ENCODE measurements at regions not wholly inside any gene's neighbourhood (a gene's known extent, or its start where the extent isn't known, plus 50 kb on each side); places are given as distances from the start of the nearest gene placed in this dataset.

DNA sequence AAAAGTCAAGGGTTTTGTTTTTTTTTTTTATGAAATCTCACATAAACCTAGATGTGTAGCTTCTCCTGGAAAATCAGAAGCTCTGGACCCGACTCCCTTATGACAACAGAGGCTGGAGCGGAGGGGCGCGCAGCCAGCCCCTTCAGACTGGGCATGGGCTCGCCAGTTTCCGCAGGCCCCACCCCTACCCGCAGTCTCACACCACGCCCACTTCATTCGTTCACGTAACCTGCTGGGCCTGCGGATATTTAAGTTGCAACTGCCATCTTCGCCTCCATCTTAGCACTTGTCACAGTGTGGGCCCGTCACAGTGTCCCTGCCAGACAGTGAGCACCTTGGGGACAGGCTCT lies 111.7 kb upstream of the PTPN1 start:
- in situ Hi-C loops (cut with HindIII; ENCODE audit: low pct_unique_long_range_greater_than_20kb, low sequenced_read_pairs) = no loop called here
- no peak for DNase-seq (ENCODE audit: low read depth)

DNA sequence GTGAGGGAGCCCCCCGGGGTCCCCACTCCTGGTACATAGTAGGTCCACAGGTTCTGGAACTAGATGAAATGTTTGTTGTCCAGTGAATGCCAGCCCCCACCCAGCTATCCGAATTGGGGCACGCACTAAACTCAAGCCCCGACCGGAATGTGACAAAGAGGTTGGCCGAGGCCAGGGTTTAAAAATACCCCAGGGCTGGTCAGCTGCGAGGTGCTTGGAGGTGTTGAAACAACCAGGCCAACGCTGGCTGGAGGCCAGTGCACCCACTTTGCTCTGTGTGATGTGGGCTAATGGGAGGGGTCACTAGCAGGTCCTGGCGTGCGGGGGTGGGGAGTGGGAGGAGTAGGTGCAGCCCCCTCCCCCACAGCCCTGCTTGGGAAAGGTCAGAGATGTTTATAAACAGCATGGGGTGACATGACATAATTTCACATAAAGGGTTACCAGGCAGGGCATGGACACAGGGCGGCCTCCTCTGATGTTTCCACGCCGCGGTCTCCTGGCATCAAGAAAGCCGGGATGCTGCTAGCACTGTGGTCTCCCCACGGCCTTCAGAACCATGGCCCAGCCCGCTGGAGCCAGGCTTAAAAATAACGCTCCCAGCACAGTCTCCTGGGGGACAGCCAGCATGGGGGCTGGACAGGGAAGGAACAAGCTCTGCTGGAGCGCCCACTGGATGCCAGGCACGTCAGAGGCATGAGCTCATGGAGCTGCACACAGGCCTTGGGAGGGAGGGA lies 111.2 kb upstream of the PTPN1 start:
- DNase-seq (ENCODE audit: low read depth) = no peak
- in situ Hi-C loops (cut with HindIII; ENCODE audit: low pct_unique_long_range_greater_than_20kb, low sequenced_read_pairs) = no loop called here

DNA sequence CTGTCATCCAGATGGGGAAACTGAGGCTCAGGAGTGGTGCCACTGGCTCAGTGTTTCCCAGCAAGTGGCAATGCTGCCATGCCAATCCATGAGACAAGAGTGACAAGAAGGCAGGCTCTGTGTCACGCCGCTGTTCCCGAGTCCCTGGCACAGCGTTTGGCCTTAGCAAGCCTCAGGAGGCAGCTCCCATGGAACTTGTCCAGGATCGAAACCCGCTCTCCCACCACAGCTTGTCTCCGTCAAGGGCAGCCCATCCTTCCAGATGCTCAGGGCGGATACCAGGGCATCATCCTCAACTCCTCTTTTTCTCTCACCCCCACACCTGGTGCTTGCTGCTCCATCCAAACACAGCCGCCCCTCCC lies 110.6 kb upstream of the PTPN1 start:
- no peak for DNase-seq (ENCODE audit: low read depth)
- in situ Hi-C loops (cut with HindIII; ENCODE audit: low pct_unique_long_range_greater_than_20kb, low sequenced_read_pairs) = no loop called here

DNA sequence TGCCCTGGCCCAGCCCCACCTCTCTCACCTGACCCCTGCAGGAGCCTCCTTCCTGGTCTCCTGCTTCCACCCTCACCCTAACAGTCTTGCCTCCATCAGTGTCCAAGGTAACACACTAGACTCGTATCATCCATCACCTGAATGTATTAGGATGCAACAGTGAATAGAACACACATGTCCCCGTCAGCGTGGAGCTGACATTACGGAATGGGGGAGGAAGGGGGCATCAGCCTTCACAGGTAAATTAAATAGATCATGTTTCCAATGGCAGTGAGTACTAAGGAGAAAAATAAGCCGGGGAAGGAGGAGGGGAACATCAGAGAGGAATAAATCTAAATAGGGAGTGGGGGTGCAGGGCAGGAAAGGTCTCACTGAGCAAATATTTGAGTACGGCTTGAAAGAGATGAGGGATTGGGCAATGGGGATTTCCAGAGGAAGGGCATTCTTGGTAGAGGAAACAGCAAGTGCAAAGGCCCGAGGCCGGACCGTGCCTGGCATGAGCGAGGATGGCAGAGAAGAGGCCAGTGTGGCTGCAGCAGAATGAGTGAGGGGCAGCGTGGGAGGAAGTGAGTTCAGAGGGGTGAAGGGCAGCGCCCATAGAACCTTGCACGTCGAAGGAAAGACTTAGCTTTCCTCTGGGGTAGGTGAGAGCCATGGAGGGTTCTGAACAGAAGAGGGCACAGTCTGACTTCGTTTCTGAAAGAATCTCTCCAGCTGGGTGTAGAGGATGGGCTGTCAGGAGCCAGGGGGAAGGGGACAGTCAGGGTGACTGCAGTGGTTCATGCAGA lies 110.1 kb upstream of the PTPN1 start:
- DNase-seq (ENCODE audit: low read depth) = no peak
- in situ Hi-C loops (cut with HindIII; ENCODE audit: low pct_unique_long_range_greater_than_20kb, low sequenced_read_pairs) = no loop called here

DNA sequence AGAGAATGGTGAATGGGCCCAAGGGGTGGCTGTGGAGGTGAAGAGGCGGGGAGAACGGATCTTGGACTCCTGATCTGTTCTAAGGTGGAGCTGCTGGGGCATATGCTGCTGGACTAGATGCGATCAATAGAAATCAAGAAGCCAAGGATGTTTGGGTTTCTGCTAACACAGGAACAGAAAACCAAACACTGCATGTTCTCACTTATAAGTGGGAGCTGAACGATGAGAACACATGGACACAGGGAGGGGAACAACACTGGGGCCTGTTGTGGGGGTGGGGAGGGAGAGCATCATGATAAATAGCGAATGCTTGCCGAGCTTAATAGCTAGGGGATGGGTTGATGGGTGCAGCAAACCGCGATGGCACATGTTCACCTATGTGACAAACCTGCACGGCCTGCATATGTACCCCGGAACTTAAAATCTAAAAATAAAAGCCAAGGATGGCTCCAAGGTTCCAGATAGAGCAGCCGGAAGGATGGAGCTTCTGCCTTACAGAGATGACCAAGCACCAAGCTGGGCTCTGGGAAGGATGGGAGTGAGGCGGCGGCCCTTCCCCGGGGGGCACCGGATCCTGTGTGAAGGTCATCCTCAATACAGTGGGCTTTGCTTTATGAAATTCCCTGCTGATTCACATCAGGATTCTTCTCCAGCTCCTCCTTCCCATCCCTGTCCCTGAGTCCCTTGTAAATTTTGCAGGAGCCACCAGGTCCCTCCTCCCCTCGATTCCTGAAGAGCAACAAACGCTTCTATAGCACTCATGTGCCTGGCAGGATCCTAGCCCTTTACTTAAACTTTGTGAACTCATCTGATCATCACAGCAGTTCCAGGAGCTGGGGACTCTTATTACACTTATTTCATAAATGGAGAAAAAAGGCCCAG lies 109.2 kb upstream of the PTPN1 start:
- DNase-seq (ENCODE audit: low read depth) = no peak
- in situ Hi-C loops (cut with HindIII; ENCODE audit: low pct_unique_long_range_greater_than_20kb, low sequenced_read_pairs) = no loop called here

DNA sequence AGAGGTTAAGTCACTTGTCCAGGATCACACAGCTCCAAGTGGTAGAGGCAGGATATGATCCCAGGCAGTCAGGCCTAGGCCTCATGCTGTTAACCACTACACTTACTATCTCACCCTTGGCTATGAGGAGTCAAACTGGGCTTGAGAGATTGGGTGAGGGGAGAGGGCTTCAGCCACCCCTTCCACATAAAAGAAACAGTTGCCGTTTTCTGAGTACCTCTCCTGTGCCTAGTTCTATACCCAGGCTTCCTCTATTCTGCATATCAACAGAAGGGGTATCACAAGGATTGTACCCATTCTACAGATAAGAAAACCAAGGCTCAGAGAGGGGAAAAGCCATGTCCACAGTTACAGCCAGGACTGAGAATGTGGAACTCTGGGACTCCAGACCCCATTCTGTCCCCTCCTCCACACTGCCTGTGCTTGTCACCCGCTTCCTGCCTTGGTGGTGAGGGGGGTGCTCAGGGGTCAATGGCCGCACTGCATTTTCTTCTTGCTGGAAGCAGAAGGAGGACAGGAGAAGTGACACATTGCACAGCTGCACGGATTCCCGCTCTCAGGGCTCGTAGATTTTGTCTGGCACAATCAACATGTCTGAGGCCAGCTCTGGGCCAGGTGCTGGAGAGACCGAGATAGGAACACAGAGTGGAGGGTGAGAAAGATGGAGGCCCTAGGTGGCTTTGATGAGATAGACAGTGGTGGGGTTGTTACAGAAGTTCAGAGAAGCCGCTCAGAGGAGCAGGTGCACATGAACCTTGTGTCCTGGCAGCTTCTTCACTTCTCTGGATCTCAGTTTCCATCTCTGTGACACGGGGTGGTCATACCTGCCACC lies 108.4 kb upstream of the PTPN1 start:
- DNase-seq (ENCODE audit: low read depth) = no peak
- in situ Hi-C loops (cut with HindIII; ENCODE audit: low pct_unique_long_range_greater_than_20kb, low sequenced_read_pairs) = no loop called here

DNA sequence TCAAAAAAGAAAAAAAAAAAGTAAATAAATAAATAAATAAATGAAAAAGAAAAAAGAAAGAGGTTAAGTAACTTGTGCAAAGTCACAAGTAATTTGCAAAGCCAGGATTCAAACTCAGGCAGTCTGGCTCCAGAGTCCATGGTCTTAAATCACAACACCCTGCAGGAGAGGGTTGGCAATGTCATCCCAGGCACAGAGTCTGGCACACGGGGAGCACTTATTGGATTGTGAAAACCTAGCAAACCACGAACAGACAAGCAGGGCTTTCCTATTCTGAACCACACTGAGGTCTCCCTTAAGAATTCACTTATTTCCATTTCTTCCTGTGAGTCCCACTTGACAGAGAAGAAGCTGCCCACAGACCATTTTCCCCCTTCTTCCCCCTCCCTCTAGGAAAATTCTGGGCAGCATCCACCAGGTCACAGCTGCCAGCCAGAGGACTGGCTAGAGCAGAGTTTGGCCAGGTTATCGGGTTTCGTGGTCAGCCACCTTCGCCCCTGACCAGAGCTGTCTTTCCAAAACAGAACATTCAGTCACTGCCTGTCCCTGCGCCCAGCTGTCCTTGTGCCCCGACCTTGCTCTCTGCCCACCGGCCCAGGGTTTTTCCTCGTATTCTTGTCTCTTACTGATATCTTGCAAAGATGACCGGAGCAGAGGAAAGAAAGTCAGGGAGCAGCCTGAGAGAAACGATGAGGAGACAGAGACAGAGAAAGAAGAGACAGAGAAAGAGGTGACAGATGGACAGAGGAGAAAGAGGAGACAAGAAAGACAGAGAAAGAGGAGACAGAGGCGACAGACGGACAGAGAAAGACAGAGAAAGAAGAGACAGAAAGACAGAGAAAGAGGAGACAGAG lies 106.4 kb upstream of the PTPN1 start:
- in situ Hi-C loops (cut with HindIII; ENCODE audit: low pct_unique_long_range_greater_than_20kb, low sequenced_read_pairs) = no loop called here
- no peak for DNase-seq (ENCODE audit: low read depth)

DNA sequence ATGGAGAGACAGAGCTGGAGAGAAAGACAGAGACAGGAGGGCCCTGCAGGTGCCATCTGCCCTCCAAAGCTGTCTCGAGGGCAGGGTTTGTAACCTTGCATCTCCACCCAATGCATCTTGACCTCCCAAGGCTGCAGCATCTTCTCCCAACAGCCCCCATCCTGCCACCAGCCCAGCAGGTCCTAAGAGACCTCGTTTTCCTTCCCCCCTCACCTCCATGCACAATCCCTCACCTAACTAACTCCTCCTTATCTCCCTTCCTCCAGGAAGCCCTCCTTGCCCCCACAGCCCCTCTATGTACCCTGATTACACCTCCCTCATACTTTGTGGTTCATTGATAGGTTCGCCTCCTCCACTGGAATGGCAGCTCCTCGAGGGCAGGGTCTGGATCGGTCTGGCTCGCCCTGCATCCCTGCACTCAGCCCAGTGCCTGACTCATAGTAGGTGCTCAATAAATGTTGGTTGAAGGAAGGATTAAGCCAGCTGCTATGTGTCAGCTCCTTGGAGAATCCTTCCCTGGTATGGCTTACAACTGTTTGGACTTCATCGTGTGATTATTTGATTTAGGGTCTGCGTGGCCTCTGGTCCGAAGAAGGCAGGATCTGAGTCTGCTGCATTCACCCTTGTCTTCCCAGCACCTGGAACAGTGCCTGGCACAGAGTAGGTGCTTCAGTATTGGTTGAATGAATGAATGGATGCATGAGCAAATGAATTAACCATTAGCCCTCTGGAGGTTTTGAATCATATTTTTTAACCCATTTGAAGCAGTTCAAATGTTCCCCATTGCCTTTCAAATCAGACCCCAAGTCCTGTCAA lies 105.6 kb upstream of the PTPN1 start:
- in situ Hi-C loops (cut with HindIII; ENCODE audit: low pct_unique_long_range_greater_than_20kb, low sequenced_read_pairs) = no loop called here

DNA sequence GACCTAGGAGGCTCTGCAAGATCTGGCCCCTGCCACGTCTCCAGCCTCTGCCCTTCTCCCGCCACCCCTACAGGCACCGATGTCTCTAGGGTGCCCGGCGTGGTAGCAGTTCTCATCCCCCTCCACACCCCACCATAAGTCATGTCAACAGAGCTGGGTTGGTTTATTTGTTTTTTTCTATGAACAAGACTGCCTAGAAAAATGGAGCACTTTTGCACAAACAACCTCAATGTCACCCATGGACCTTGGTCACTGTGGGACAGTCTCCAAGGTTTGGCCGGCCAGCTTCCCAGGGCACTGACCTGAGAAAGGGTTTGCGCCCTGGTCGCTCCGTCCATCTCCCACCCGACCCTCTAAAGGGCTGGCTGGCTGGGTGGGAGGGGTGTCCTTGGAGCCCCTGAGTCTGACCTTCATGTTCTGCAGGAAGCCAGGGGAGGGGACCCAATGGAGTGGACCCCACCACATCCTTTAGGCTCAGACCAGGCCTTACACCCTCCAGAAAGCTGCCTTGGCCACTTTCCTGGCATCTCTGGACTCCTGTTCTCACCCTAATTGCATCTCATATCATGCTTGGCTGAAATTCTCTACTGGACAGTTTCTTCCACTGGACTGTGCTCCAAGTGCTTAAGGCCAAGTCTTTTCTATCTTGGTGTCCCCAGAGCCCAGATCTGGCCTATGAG lies 104.8 kb upstream of the PTPN1 start:
- no peak for DNase-seq (ENCODE audit: low read depth)
- in situ Hi-C loops (cut with HindIII; ENCODE audit: low pct_unique_long_range_greater_than_20kb, low sequenced_read_pairs) = no loop called here

More for the DNA sequence above, 105.6 kb upstream of the PTPN1 start:
- DNase-seq (ENCODE audit: low read depth) = no peak

DNA sequence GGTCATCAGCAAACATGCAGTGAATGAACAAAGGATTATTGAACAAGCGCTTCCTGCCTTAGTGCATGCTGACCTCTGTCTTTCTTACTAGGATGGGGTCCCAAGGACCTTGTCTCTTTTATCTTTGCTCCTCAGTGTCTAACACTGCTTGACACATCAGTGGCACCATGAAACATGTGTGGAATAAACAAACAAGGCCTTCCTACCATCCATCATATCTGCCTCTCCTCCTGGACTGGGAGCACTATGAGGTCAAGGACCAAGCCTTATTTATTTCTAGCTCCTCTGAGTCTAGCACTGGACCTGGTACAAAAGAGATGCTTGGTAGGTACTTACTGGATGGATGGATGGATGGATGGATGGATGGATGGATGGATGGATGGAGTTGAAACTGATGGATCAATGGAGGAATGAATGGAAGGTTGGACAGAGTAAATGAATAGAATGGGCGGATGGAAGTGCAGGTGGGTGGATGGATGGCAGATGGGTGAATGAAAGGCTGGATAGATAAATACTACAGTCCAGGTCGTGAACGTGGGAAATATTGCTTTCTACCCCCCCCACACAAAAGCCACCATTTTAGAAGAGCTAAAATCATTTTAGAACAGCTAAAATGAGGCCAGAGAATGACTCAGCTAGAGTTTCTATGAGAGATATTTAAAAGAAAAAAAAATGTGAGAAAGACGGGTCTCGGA lies 104.1 kb upstream of the PTPN1 start:
- in situ Hi-C loops (cut with HindIII; ENCODE audit: low pct_unique_long_range_greater_than_20kb, low sequenced_read_pairs) = no loop called here
- DNase-seq (ENCODE audit: low read depth) = no peak

DNA sequence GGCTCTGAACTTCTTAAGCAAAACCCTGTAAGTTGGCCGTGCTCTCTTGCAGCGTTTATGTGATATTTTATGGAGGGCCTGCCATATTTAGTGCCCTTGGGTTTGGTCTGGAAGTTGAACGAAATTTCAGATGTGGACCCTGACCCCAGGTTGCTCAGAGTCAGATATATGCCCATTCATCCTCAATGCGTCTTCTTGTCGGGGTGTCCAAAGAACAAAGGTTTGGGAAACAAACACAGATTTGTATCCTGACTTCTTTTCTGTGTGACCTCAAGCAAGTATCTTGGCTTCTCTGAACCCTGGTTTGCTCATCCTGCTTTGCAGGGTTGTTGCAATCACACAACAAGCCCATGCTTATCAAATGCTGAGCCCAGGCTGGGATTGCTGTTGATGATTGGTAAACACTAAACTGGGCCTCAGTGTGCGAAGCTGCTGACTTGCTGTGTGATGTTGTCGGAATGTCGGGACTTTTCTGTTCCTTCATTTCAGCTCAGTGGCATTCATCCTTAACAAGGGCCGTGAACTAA lies 103.5 kb upstream of the PTPN1 start:
- in situ Hi-C loops (cut with HindIII; ENCODE audit: low pct_unique_long_range_greater_than_20kb, low sequenced_read_pairs) = no loop called here
- no peak for DNase-seq (ENCODE audit: low read depth)

DNA sequence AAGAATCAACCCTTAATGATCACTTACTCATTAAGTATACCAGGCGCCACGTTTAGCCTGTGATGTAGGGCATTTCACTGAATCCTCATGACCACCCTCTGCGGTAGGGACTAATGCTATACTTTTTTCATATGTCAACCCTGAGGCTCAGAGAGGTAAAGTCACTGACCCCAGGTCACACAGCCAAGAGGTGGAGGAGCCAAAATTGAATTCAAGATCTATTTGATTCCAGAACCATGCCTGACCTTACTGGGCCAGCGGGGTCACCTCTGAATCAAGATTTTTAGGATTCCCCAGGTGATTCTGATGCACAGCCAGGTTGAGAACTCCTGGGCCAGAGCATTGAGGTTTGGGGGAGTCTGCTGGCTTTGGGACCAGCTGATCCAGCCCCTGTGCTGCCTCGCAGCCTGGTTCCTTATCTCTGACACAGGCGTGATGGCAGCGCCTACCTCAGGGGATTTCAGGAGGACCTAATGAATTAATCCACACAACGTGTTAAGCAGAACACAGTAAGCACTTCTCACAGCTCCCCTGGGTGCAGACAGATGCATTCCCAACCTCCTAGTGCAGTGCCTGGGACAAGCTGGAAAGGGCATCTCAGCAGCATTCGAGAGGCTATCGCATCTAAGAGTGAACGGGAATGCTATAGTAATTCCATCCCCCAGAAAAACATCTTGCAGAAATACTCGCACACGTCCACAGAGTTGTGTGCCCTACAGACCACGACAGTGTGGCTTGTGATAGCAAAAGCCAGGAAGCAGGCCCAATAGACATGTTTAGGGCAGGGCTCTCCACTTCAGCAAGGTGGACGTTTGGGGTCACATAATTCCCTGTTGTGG lies 101.4 kb upstream of the PTPN1 start:
- in situ Hi-C loops (cut with HindIII; ENCODE audit: low pct_unique_long_range_greater_than_20kb, low sequenced_read_pairs) = no loop called here
- DNase-seq (ENCODE audit: low read depth) = no peak

DNA sequence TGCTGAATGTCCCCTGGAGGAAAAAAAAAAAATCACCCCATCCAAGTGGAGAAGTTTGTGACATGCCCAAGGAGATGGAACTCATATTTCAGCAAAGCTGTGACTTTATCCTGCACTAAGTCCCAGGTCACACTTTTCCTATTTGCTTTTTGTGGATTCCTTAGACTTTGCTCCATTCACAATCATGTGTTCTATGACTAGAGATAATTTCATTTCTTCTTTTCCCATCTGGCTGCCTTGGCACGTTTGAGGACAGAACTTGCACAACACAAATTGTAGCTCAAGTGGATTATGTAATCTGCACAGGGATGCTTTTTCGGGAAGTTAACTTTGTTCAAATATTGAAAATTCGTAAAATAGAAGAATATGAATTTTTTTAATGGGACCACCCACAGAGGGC lies 100.7 kb upstream of the PTPN1 start:
- in situ Hi-C loops (cut with HindIII; ENCODE audit: low pct_unique_long_range_greater_than_20kb, low sequenced_read_pairs) = no loop called here
- no peak for DNase-seq (ENCODE audit: low read depth)

DNA sequence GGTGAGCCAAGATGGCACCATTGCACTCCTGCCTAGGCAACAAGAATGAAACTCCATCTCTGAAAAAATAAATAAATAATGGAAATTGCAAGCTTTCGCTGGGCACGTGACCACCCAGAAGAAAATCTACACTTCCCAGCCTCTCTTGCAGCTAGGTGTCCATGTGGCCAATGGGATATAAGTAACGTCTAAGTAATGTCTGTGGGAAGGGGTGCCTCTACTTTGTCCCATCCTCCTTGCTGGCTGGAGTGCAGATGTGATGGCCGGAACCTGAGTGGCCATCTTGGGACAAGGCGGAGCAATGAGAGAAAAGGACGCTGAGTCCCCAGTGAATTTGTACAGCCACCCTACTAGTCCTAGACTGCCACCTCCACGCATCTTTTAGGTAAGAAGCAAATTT lies 99.8 kb upstream of the PTPN1 start:
- DNase-seq (ENCODE audit: low read depth) = no peak
- in situ Hi-C loops (cut with HindIII; ENCODE audit: low pct_unique_long_range_greater_than_20kb, low sequenced_read_pairs) = no loop called here

DNA sequence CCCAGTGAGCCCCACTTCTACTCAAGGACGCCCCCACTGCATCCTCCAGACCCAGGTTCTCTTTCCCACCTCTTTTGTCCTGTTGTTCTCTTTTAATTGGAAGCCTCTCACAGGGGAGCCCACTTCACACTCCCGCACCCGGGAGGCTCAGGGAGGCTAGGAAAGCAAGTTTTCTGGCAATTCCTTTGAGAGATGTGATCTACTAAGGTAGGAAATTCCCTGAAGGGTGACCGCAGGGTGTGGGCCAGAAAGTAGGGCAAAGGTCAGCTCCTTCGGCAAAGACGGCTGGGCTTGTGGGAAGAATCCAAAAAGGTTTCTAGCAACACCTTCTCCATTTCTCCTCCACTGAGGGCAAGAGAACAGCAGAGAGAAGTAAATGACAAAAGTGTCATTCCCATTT lies 98.1 kb upstream of the PTPN1 start:
- in situ Hi-C loops (cut with HindIII; ENCODE audit: low pct_unique_long_range_greater_than_20kb, low sequenced_read_pairs) = no loop called here
- DNase-seq (ENCODE audit: low read depth) = no peak
